ENCODE measurements at regions not wholly inside any gene's neighbourhood (a gene's known extent, or its start where the extent isn't known, plus 50 kb on each side); places are given as distances from the start of the nearest gene placed in this dataset.
"Not testable (repeated sequence)": the region's sequence is repeated elsewhere in the genome, so short reads cannot be mapped to it uniquely, and the experiment has no call there.

- ATAC-seq (no peak), DNase-seq (no peak)
- H3K4me3 ChIP-seq, result no peak overlapping the region
- intact Hi-C loops (cut with DNase I), result no loop called here
- no peaks in the 10 kb centered on the region for H3K4me1 ChIP-seq
- no peak overlapping the region for H3K27ac ChIP-seq
- H3K9me3 ChIP-seq, result no peaks in the 10 kb centered on the region
- H3K36me3 ChIP-seq, result no peaks in the 10 kb centered on the region
- no peak for TF ChIP-seq CTCF (IDR thresholded peaks at IDR 0.05)
- no peaks in the 10 kb centered on the region for H3K27me3 ChIP-seq
Observed at GRCh38 chr4:164252286-164252685, 501.6 kb upstream of the SMIM31 start.

- H3K36me3 ChIP-seq, result no peaks in the 10 kb centered on the region
- intact Hi-C loops (cut with DNase I), result no loop called here
- no peak for TF ChIP-seq CTCF (IDR thresholded peaks at IDR 0.05)
- H3K27ac ChIP-seq, result no peak overlapping the region
- H3K4me3 ChIP-seq, result no peak overlapping the region
- no peaks in the 10 kb centered on the region for H3K27me3 ChIP-seq
- H3K9me3 ChIP-seq, result no peaks in the 10 kb centered on the region
- no peak for ATAC-seq
- DNase-seq, result no peak
- no peaks in the 10 kb centered on the region for H3K4me1 ChIP-seq
Observed at GRCh38 chr4:164261831-164262230, 492.1 kb upstream of the SMIM31 start.

GRCh38 chr4:164262508-164262907 is 491.4 kb upstream of the SMIM31 start:
- ATAC-seq; H3K36me3 ChIP-seq; H3K27me3 ChIP-seq; H3K27ac ChIP-seq; H3K4me1 ChIP-seq; intact Hi-C loops (cut with DNase I); DNase-seq; H3K4me3 ChIP-seq; H3K9me3 ChIP-seq: not testable (repeated sequence)

GRCh38 chr4:164277414-164277813 is 476.5 kb upstream of the SMIM31 start:
- intact Hi-C loops (cut with DNase I); H3K27ac ChIP-seq; DNase-seq; ATAC-seq; H3K9me3 ChIP-seq; H3K36me3 ChIP-seq; H3K4me1 ChIP-seq; H3K27me3 ChIP-seq; H3K4me3 ChIP-seq: not testable (repeated sequence)

- TF ChIP-seq CTCF (IDR thresholded peaks at IDR 0.05), result no peak
- H3K36me3 ChIP-seq, result no peaks in the 10 kb centered on the region
- H3K9me3 ChIP-seq, result no peaks in the 10 kb centered on the region
- intact Hi-C loops (cut with DNase I), result no loop called here
- H3K4me3 ChIP-seq, result no peak overlapping the region
- H3K27me3 ChIP-seq, result no peaks in the 10 kb centered on the region
- no peaks in the 10 kb centered on the region for H3K4me1 ChIP-seq
- ATAC-seq (no peak), DNase-seq (no peak)
- no peak overlapping the region for H3K27ac ChIP-seq
Observed at GRCh38 chr4:164287173-164287572, 466.8 kb upstream of the SMIM31 start.

- ATAC-seq (no peak), DNase-seq (no peak)
- no peak for TF ChIP-seq CTCF (IDR thresholded peaks at IDR 0.05)
- H3K4me1 ChIP-seq, result no peaks in the 10 kb centered on the region
- no peak overlapping the region for H3K27ac ChIP-seq
- H3K36me3 ChIP-seq, result no peaks in the 10 kb centered on the region
- H3K27me3 ChIP-seq, result no peaks in the 10 kb centered on the region
- no peak overlapping the region for H3K4me3 ChIP-seq
- intact Hi-C loops (cut with DNase I), result no loop called here
- H3K9me3 ChIP-seq, result no peaks in the 10 kb centered on the region
Observed at GRCh38 chr4:164288578-164288977, 465.4 kb upstream of the SMIM31 start.

GRCh38 chr4:164293203-164293602 is 460.7 kb upstream of the SMIM31 start:
- Histone ChIP-seq H3K4me3 (no peak overlapping the region), H3K4me1 (no peaks in the 10 kb centered on the region), H3K27me3 (no peaks in the 10 kb centered on the region), H3K9me3 (no peaks in the 10 kb centered on the region), H3K36me3 (no peaks in the 10 kb centered on the region), H3K27ac (no peak overlapping the region)
- intact Hi-C loops (cut with DNase I), result no loop called here
- TF ChIP-seq CTCF (IDR thresholded peaks at IDR 0.05), result no peak
- ATAC-seq (no peak), DNase-seq (no peak)

Data from upper lobe of right lung (tissue), 1 donor.